ENCODE measurements at regions not wholly inside any gene's neighbourhood (a gene's known extent, or its start where the extent isn't known, plus 50 kb on each side); places are given as distances from the start of the nearest gene placed in this dataset. TPM values are rescaled to one million over a fixed set of nuclear protein-coding genes. Genes with fewer than 3 reads are reported as not detected.
A peak's percentile ranks its signal among the peaks of the same experiment; 100 is the strongest.

- Histone ChIP-seq H3K4me2 (ENCODE audit: low read length) (no peak overlapping the region), H3K27ac (ENCODE audit: low read depth, low read length) (no peak overlapping the region), H4K5ac (ENCODE audit: low read length) (no peak overlapping the region), H2AK5ac (ENCODE audit: low read length) (no peak overlapping the region), H3K27me3 (ENCODE audit: insufficient read depth, low read length, poor library complexity) (no peaks in the 10 kb centered on the region), H3K23ac (ENCODE audit: low read length) (no peak overlapping the region), H3K56ac (ENCODE audit: low read length) (no peak overlapping the region), H3K9ac (ENCODE audit: low read length) (no peak overlapping the region), H2BK5ac (ENCODE audit: low read length) (no peak overlapping the region), H3K4me1 (ENCODE audit: control insufficient read depth, low read depth, low read length) (no peaks in the 10 kb centered on the region), H3K79me1 (ENCODE audit: low read length) (no peaks in the 10 kb centered on the region), H3K18ac (ENCODE audit: low read length) (no peak overlapping the region), H3K36me3 (ENCODE audit: control insufficient read depth, insufficient read depth, low read length) (no peaks in the 10 kb centered on the region), H4K8ac (ENCODE audit: low read depth, low read length) (no peak overlapping the region), H3K4me3 (ENCODE audit: low read length) (no peak overlapping the region), H2BK120ac (ENCODE audit: low read depth, low read length) (peak overlapping the region; percentile 54), H2BK15ac (replicated peaks; ENCODE audit: low read depth) (no peak overlapping the region), H3K79me2 (ENCODE audit: control insufficient read depth, insufficient read depth, low read length) (no peaks in the 10 kb centered on the region), H3K4ac (ENCODE audit: low read depth, low read length) (no peak overlapping the region)
- DNase-seq = no peak
- WGBS (ENCODE audit: extremely low coverage, insufficient coverage, low lambda C conversion rate) = no CpG with 5 or more reads among the region's 12 CpGs
These were observed 49.7 kb upstream of the CITED2 start for GRCh38 chr6:139423971-139424667.

Small RNA genes lying in the stretch of these regions (small RNA-seq; reads per million reads assigned to genes)
- gene AL357080.1 (ENCODE audit: insufficient read depth) = not detected
- not detected for gene MIR3668 (ENCODE audit: insufficient read depth)
- gene MIR4465 (ENCODE audit: insufficient read depth) = not detected
- not detected for gene RN7SKP106 (ENCODE audit: insufficient read depth)
- gene RNA5SP220 (ENCODE audit: insufficient read depth) = not detected

Data from mesendoderm (in vitro differentiated cells).